Prostate gland (tissue), 2 donors: ENCODE measurements at regions not wholly inside any gene's neighbourhood (a gene's known extent, or its start where the extent isn't known, plus 50 kb on each side); places are given as distances from the start of the nearest gene placed in this dataset.

Experiments
- DNase-seq: peaks from one replicate; pipeline ENCODE4 v3.0.0-alpha.2; 2019; ENCODE audit warnings: low spot score
- H3K27ac ChIP-seq, 2 donors: fragments of 200-600 bp; sonication (generic); 2 replicates each; pipeline ENCODE4 v1.5.1; 2017 to 2019
- H3K27me3 ChIP-seq: fragments of 200-600 bp; sonication (generic); replicated peaks from 2 replicates; pipeline ENCODE4 v1.5.1; 2019; ENCODE audit not compliant: insufficient read depth
- H3K36me3 ChIP-seq, 2 donors: fragments of 200-600 bp; sonication (generic); 1 replicate in 1 of 2; 2 replicates in 1 of 2; pipeline versions ENCODE4 v1.5.1 to v1.8.1; 2017 to 2019
- H3K4me1 ChIP-seq: fragments of 200-600 bp; sonication (generic); replicated peaks from 2 replicates; pipeline ENCODE4 v1.5.1; 2019
- H3K4me3 ChIP-seq, 2 donors: fragments of 200-600 bp; sonication (generic); 2 replicates each; pipeline ENCODE4 v1.5.1; 2017 to 2019
- H3K9me3 ChIP-seq: fragments of 200-600 bp; sonication (generic); 2 replicates; pipeline ENCODE4 v1.5.1; 2017
- CTCF ChIP-seq, 4 experiments: fragments of 200-600 bp in 2 of 4; fragments of 450-650 bp in 2 of 4; sonication (generic) in 2 of 4; IDR thresholded peaks; 1 replicate in 3 of 4; 2 replicates in 1 of 4; pipeline ENCODE4 v1.5.1; 2016 to 2019; ENCODE audit warnings: antibody characterized with exemption in 4 of 4, mild to moderate bottlenecking in 2 of 4, moderate library complexity in 2 of 4
- POLR2A ChIP-seq: fragments of 450-650 bp; IDR thresholded peaks from one replicate; pipeline ENCODE4 v1.6.1; 2016; ENCODE audit warnings: antibody characterized with exemption, mild to moderate bottlenecking
- POLR2AphosphoS5 ChIP-seq: sonication (generic); formaldehyde crosslinking; IDR thresholded peaks from one replicate; pipeline ENCODE4 v1.6.1; 2017; ENCODE audit warnings: antibody characterized with exemption
- WGBS: methylation state at CpG from one replicate; pipeline ENCODE4 v1.1.5; 2018; 5-methylcytosine and 5-hydroxymethylcytosine counted together
- intact Hi-C: fragments of 100-400 bp; cut with DNase I; formaldehyde crosslinking; loops from one replicate; pipeline ENCODE4 v1.14.2; 2022

- 30% methylated on average over 8 of the region's 8 CpGs for WGBS
- Histone ChIP-seq H3K4me1 (no peaks in the 10 kb centered on the region), H3K27me3 (no peaks in the 10 kb centered on the region), H3K9me3 (no peaks in the 10 kb centered on the region), H3K4me3 (no peak overlapping the region), H3K27ac (no peak overlapping the region), H3K36me3 (no peaks in the 10 kb centered on the region)
- DNase-seq = no peak
- intact Hi-C loops = no loop called here
- TF ChIP-seq CTCF (IDR thresholded peaks at IDR 0.05) (no peak), POLR2A (no peak), POLR2AphosphoS5 (no peak)
Observed at GRCh38 chr6:15148356-15148946, 97.4 kb upstream of the JARID2 start.

- TF ChIP-seq CTCF (IDR thresholded peaks at IDR 0.05) (no peak), POLR2AphosphoS5 (no peak), POLR2A (no peak)
- intact Hi-C loops = no loop called here
- no peak overlapping the region for H3K4me3 ChIP-seq
- WGBS = 94% methylated on average over 2 of the region's 2 CpGs
- no peaks in the 10 kb centered on the region for H3K9me3 ChIP-seq
- no peak overlapping the region for H3K27ac ChIP-seq
- H3K27me3 ChIP-seq = no peaks in the 10 kb centered on the region
- no peak for DNase-seq
- no peaks in the 10 kb centered on the region for H3K4me1 ChIP-seq
- H3K36me3 ChIP-seq = no peaks in the 10 kb centered on the region
Observed at GRCh38 chr6:15150207-15150606, 95.7 kb upstream of the JARID2 start.

GRCh38 chr6:15152700-15153099, 93.2 kb upstream of the JARID2 start:
- Histone ChIP-seq H3K27ac (no peak overlapping the region), H3K4me1 (no peaks in the 10 kb centered on the region), H3K4me3 (no peak overlapping the region), H3K27me3 (no peaks in the 10 kb centered on the region), H3K36me3 (no peaks in the 10 kb centered on the region), H3K9me3 (no peaks in the 10 kb centered on the region)
- no peak for TF ChIP-seq POLR2AphosphoS5
- TF ChIP-seq POLR2A = no peak
- TF ChIP-seq CTCF (IDR thresholded peaks at IDR 0.05) = no peak
- intact Hi-C loops = no loop called here
- WGBS = 92% methylated on average over 2 of the region's 2 CpGs
- no peak for DNase-seq

- no peak for TF ChIP-seq POLR2AphosphoS5
- no peak for TF ChIP-seq POLR2A
- TF ChIP-seq CTCF (IDR thresholded peaks at IDR 0.05) = no peak
Observed at GRCh38 chr6:15153191-15153590, 92.7 kb upstream of the JARID2 start.

DNA sequence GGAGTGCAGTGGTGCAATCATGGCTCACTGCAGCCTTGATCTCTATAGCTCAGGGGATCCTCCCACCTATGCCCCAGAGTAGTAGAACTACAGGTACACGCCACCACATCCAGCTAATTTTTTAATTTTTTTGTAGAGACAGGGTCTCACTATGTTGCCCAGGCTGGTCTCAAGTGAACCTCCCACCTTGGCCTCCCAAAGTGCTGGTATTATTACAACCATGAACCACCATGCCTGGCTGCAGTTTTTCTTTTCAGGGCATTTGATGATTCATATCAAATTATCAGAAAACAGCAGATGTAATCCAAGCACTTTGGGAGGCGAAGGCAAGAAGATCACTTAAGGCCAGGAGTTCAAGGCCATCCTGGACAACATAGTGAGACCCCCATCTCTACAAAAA, 88.4 kb upstream of the JARID2 start:
- DNase-seq = no peak
- Histone ChIP-seq H3K27ac (no peak overlapping the region), H3K36me3 (no peaks in the 10 kb centered on the region), H3K27me3 (no peaks in the 10 kb centered on the region), H3K4me1 (no peaks in the 10 kb centered on the region), H3K9me3 (no peaks in the 10 kb centered on the region), H3K4me3 (no peak overlapping the region)
- TF ChIP-seq POLR2A (no peak), POLR2AphosphoS5 (no peak), CTCF (IDR thresholded peaks at IDR 0.05) (no peak)
- intact Hi-C loops = no loop called here
- WGBS = 95% methylated on average over 2 of the region's 2 CpGs

More at GRCh38 chr6:15153191-15153590, 92.7 kb upstream of the JARID2 start:
- H3K9me3 ChIP-seq = no peaks in the 10 kb centered on the region
- H3K36me3 ChIP-seq = no peaks in the 10 kb centered on the region
- no peak for DNase-seq
- H3K4me1 ChIP-seq = no peaks in the 10 kb centered on the region
- H3K4me3 ChIP-seq = no peak overlapping the region
- no peaks in the 10 kb centered on the region for H3K27me3 ChIP-seq
- no peak overlapping the region for H3K27ac ChIP-seq
- intact Hi-C loops = no loop called here
- WGBS = 96% methylated on average over 7 of the region's 7 CpGs
